Mesenchymal stem cell (in vitro differentiated cells and primary cell): ENCODE measurements at regions not wholly inside any gene's neighbourhood (a gene's known extent, or its start where the extent isn't known, plus 50 kb on each side); places are given as distances from the start of the nearest gene placed in this dataset.

Experiments used
- DNase-seq: peaks from one replicate; pipeline ENCODE4 v3.0.0-alpha.2; 2013
- H2AFZ ChIP-seq: one replicate; pipeline ENCODE4 v1.6.1; 2013; ENCODE audit warnings: low read depth, mild to moderate bottlenecking, control low read depth, inconsistent platforms, low read length, moderate library complexity
- H2AK5ac ChIP-seq: 2 replicates; pipeline ENCODE4 v1.6.1; 2013; ENCODE audit warnings: low read length, moderate library complexity, mild to moderate bottlenecking, inconsistent platforms; ENCODE audit not compliant: severe bottlenecking
- H2BK120ac ChIP-seq: one replicate; pipeline ENCODE4 v1.6.1; 2013; ENCODE audit warnings: low read depth, mild to moderate bottlenecking, inconsistent platforms, low read length, moderate library complexity
- H2BK12ac ChIP-seq, 2 experiments: one replicate each; pipeline ENCODE4 v1.6.1; 2013; ENCODE audit warnings: inconsistent platforms in 2 of 2, low read length in 2 of 2, mild to moderate bottlenecking in 2 of 2, moderate library complexity in 2 of 2, control low read depth in 1 of 2
- H2BK15ac ChIP-seq: one replicate; pipeline ENCODE4 v1.6.1; 2013; ENCODE audit warnings: mild to moderate bottlenecking, low read depth, inconsistent platforms; ENCODE audit not compliant: poor library complexity, severe bottlenecking
- H2BK5ac ChIP-seq: 2 replicates; pipeline ENCODE4 v1.6.1; 2013; ENCODE audit warnings: low read depth, mild to moderate bottlenecking, low read length, control low read depth, inconsistent platforms; ENCODE audit not compliant: poor library complexity, severe bottlenecking
- H3K14ac ChIP-seq, 2 experiments: one replicate each; pipeline ENCODE4 v1.6.1; 2013; ENCODE audit warnings: inconsistent platforms in 2 of 2, low read length in 2 of 2, control low read depth in 1 of 2, mild to moderate bottlenecking in 1 of 2, moderate library complexity in 1 of 2
- H3K18ac ChIP-seq, 2 experiments: one replicate each; pipeline ENCODE4 v1.6.1; 2013; ENCODE audit warnings: inconsistent platforms in 2 of 2, low read length in 2 of 2, control low read depth in 1 of 2, low read depth in 1 of 2, mild to moderate bottlenecking in 1 of 2
- H3K23ac ChIP-seq, 2 experiments: one replicate each; pipeline ENCODE4 v1.6.1; 2013; ENCODE audit warnings: inconsistent platforms in 2 of 2, low read length in 2 of 2, mild to moderate bottlenecking in 2 of 2, moderate library complexity in 2 of 2, control low read depth in 1 of 2
- H3K27ac ChIP-seq: 2 replicates; pipeline ENCODE4 v1.5.1; 2013; ENCODE audit warnings: mild to moderate bottlenecking, moderate library complexity, low read length, control low read depth, inconsistent platforms; ENCODE audit not compliant: poor library complexity, severe bottlenecking
- H3K27me3 ChIP-seq, 2 experiments: 2 replicates each; pipeline versions ENCODE4 v1.6.1 to v1.7.0; 2013; ENCODE audit warnings: low read length in 2 of 2, mild to moderate bottlenecking in 2 of 2, moderate library complexity in 2 of 2, control low read depth in 1 of 2, inconsistent platforms in 1 of 2; ENCODE audit not compliant: control insufficient read depth in 1 of 2, insufficient read depth in 1 of 2
- H3K36me3 ChIP-seq, 2 experiments: 2 replicates each; pipeline versions ENCODE4 v1.6.1 to v1.7.0; 2013; ENCODE audit warnings: low read length in 2 of 2, control low read depth in 1 of 2, inconsistent platforms in 1 of 2, low read depth in 1 of 2, mild to moderate bottlenecking in 1 of 2; ENCODE audit not compliant: insufficient read depth in 2 of 2, control insufficient read depth in 1 of 2
- H3K4ac ChIP-seq, 2 experiments: one replicate each; pipeline ENCODE4 v1.6.1; 2013; ENCODE audit warnings: inconsistent platforms in 2 of 2, low read length in 2 of 2, mild to moderate bottlenecking in 2 of 2, moderate library complexity in 2 of 2, control low read depth in 1 of 2, low read depth in 1 of 2
- H3K4me1 ChIP-seq: 2 replicates; pipeline ENCODE4 v1.6.1; 2013; ENCODE audit warnings: low read depth, low read length, control low read depth; ENCODE audit not compliant: control insufficient read depth, insufficient read depth
- H3K4me2 ChIP-seq: 2 replicates; pipeline ENCODE4 v1.6.1; 2013; ENCODE audit warnings: low read length, mild to moderate bottlenecking, inconsistent platforms; ENCODE audit not compliant: poor library complexity, severe bottlenecking
- H3K4me3 ChIP-seq, 2 experiments: 2 replicates each; pipeline versions ENCODE4 v1.5.1 to v1.7.0; 2013; ENCODE audit warnings: low read length in 2 of 2, mild to moderate bottlenecking in 2 of 2, control low read depth in 1 of 2, low read depth in 1 of 2; ENCODE audit not compliant: insufficient read depth in 1 of 2
- H3K79me1 ChIP-seq: replicated peaks from 2 replicates; pipeline ENCODE4 v1.6.1; 2013; ENCODE audit warnings: mild to moderate bottlenecking, control low read depth, low read length, inconsistent platforms; ENCODE audit not compliant: poor library complexity, severe bottlenecking
- H3K9ac ChIP-seq: 2 replicates; pipeline ENCODE4 v1.7.0; 2013; ENCODE audit warnings: mild to moderate bottlenecking, low read length, moderate library complexity
- H3K9me3 ChIP-seq: 2 replicates; pipeline ENCODE4 v1.7.0; 2013; ENCODE audit warnings: mild to moderate bottlenecking, low read length; ENCODE audit not compliant: control insufficient read depth
- H4K8ac ChIP-seq: one replicate; pipeline ENCODE4 v1.6.1; 2013; ENCODE audit warnings: inconsistent platforms, mild to moderate bottlenecking, low read length, moderate library complexity
- H4K91ac ChIP-seq: one replicate; pipeline ENCODE4 v1.6.1; 2013; ENCODE audit warnings: mild to moderate bottlenecking, low read length, inconsistent platforms
- WGBS: methylation state at CpG from one replicate; pipeline ENCODE4 v1.1.7; 2013; ENCODE audit warnings: mixed read lengths; 5-methylcytosine and 5-hydroxymethylcytosine counted together

GRCh38 chr20:60812561-60812960 lies 439.5 kb upstream of the CDH4 start:
- H3K4me2 ChIP-seq, result no peak overlapping the region
- H2BK15ac ChIP-seq, result no peak overlapping the region
- no peak overlapping the region for H3K18ac ChIP-seq
- H3K9me3 ChIP-seq, result peaks cover 8% of the 10 kb centered on the region
- H2BK12ac ChIP-seq, result no peak overlapping the region
- H2AFZ ChIP-seq, result no peak overlapping the region
- no peaks in the 10 kb centered on the region for H3K79me1 ChIP-seq
- DNase-seq, result no peak
- WGBS, result 78% methylated on average over 2 of the region's 3 CpGs
- H4K8ac ChIP-seq, result no peak overlapping the region
- H3K23ac ChIP-seq, result no peak overlapping the region
- no peak overlapping the region for H3K9ac ChIP-seq
- H4K91ac ChIP-seq, result no peak overlapping the region
- H2AK5ac ChIP-seq, result no peak overlapping the region
- H3K4me1 ChIP-seq, result no peaks in the 10 kb centered on the region
- no peak overlapping the region for H3K14ac ChIP-seq
- peaks cover 0 to 6% of the 10 kb centered on the region in 2 experiments for H3K27me3 ChIP-seq
- no peaks in the 10 kb centered on the region for H3K36me3 ChIP-seq
- no peak overlapping the region for H3K27ac ChIP-seq
- no peak overlapping the region for H3K4me3 ChIP-seq
- H3K4ac ChIP-seq, result no peak overlapping the region
- no peak overlapping the region for H2BK120ac ChIP-seq
- H2BK5ac ChIP-seq, result no peak overlapping the region

GRCh38 chr20:60813066-60813465 lies 439.0 kb upstream of the CDH4 start:
- H2BK12ac ChIP-seq, result no peak overlapping the region
- peaks cover 0 to 6% of the 10 kb centered on the region in 2 experiments for H3K27me3 ChIP-seq
- H2AK5ac ChIP-seq, result no peak overlapping the region
- no peak overlapping the region for H2BK120ac ChIP-seq
- H3K4me1 ChIP-seq, result no peaks in the 10 kb centered on the region
- no peak overlapping the region for H3K27ac ChIP-seq
- H3K4me3 ChIP-seq, result no peak overlapping the region
- H4K8ac ChIP-seq, result no peak overlapping the region
- H2BK5ac ChIP-seq, result no peak overlapping the region
- no peak for DNase-seq
- no peak overlapping the region for H3K18ac ChIP-seq
- H3K4ac ChIP-seq, result no peak overlapping the region
- no peaks in the 10 kb centered on the region for H3K79me1 ChIP-seq
- no peak overlapping the region for H3K14ac ChIP-seq
- H4K91ac ChIP-seq, result no peak overlapping the region
- WGBS, result 56% methylated on average over 5 of the region's 5 CpGs
- H3K9me3 ChIP-seq, result peaks cover 8% of the 10 kb centered on the region
- no peak overlapping the region for H2AFZ ChIP-seq
- H3K4me2 ChIP-seq, result no peak overlapping the region
- H2BK15ac ChIP-seq, result no peak overlapping the region
- no peaks in the 10 kb centered on the region for H3K36me3 ChIP-seq
- no peak overlapping the region for H3K9ac ChIP-seq
- H3K23ac ChIP-seq, result no peak overlapping the region

- no peaks in the 10 kb centered on the region for H3K79me1 ChIP-seq
- no peak overlapping the region for H2BK5ac ChIP-seq
- no peak overlapping the region for H4K91ac ChIP-seq
- 70% methylated on average over 6 of the region's 6 CpGs for WGBS
- no peak overlapping the region for H3K4me2 ChIP-seq
- no peak overlapping the region for H3K9ac ChIP-seq
- H3K4me1 ChIP-seq, result no peaks in the 10 kb centered on the region
- H3K18ac ChIP-seq, result no peak overlapping the region
- no peak overlapping the region for H2AFZ ChIP-seq
- H3K4me3 ChIP-seq, result no peak overlapping the region
- H2BK12ac ChIP-seq, result no peak overlapping the region
- no peak overlapping the region for H2AK5ac ChIP-seq
- H2BK120ac ChIP-seq, result no peak overlapping the region
- no peak overlapping the region for H3K27ac ChIP-seq
- H3K27me3 ChIP-seq, result peaks cover 0 to 14% of the 10 kb centered on the region in 2 experiments
- no peaks in the 10 kb centered on the region for H3K36me3 ChIP-seq
- H3K4ac ChIP-seq, result no peak overlapping the region
- peaks cover 8% of the 10 kb centered on the region for H3K9me3 ChIP-seq
- H3K23ac ChIP-seq, result no peak overlapping the region
- H2BK15ac ChIP-seq, result no peak overlapping the region
- no peak for DNase-seq
- H3K14ac ChIP-seq, result no peak overlapping the region
- H4K8ac ChIP-seq, result no peak overlapping the region
Measured at GRCh38 chr20:60815656-60816055, 436.4 kb upstream of the CDH4 start.

GRCh38 chr20:60816901-60817300 lies 435.2 kb upstream of the CDH4 start:
- H4K8ac ChIP-seq, result no peak overlapping the region
- H2BK15ac ChIP-seq, result no peak overlapping the region
- no peak overlapping the region for H2BK12ac ChIP-seq
- no peak overlapping the region for H3K4ac ChIP-seq
- H3K79me1 ChIP-seq, result no peaks in the 10 kb centered on the region
- H2AK5ac ChIP-seq, result no peak overlapping the region
- no peak overlapping the region for H4K91ac ChIP-seq
- DNase-seq, result no peak
- H3K4me3 ChIP-seq, result no peak overlapping the region
- no peaks in the 10 kb centered on the region for H3K36me3 ChIP-seq
- no peak overlapping the region for H3K18ac ChIP-seq
- no peaks in the 10 kb centered on the region for H3K4me1 ChIP-seq
- no peak overlapping the region for H3K14ac ChIP-seq
- H3K27me3 ChIP-seq, result peaks cover 0 to 10% of the 10 kb centered on the region in 2 experiments
- H2BK5ac ChIP-seq, result no peak overlapping the region
- no peak overlapping the region for H3K4me2 ChIP-seq
- no peaks in the 10 kb centered on the region for H3K9me3 ChIP-seq
- no peak overlapping the region for H3K23ac ChIP-seq
- WGBS, result 82% methylated on average over 1 of the region's 2 CpGs
- no peak overlapping the region for H2AFZ ChIP-seq
- H3K27ac ChIP-seq, result no peak overlapping the region
- H3K9ac ChIP-seq, result no peak overlapping the region
- H2BK120ac ChIP-seq, result no peak overlapping the region
